DND-41 (cell line): ENCODE measurements at regions not wholly inside any gene's neighbourhood (a gene's known extent, or its start where the extent isn't known, plus 50 kb on each side); places are given as distances from the start of the nearest gene placed in this dataset.

Source experiments
- EZH2 ChIP-seq: IDR thresholded peaks from 3 replicates; pipeline ENCODE4 v1.6.1; 2012; ENCODE audit warnings: borderline replicate concordance, low read depth, mild to moderate bottlenecking, moderate library complexity, low read length, inconsistent platforms; ENCODE audit not compliant: severe bottlenecking
- TF ChIP-seq, protein P1 (sequence below): IDR thresholded peaks from 2 replicates; pipeline ENCODE4 v1.5.1; 2012; ENCODE audit warnings: borderline replicate concordance, low read length, moderate library complexity, mild to moderate bottlenecking; ENCODE audit not compliant: poor library complexity, severe bottlenecking; ENCODE audit errors: extremely low read depth

- TF ChIP-seq, protein P1, sequence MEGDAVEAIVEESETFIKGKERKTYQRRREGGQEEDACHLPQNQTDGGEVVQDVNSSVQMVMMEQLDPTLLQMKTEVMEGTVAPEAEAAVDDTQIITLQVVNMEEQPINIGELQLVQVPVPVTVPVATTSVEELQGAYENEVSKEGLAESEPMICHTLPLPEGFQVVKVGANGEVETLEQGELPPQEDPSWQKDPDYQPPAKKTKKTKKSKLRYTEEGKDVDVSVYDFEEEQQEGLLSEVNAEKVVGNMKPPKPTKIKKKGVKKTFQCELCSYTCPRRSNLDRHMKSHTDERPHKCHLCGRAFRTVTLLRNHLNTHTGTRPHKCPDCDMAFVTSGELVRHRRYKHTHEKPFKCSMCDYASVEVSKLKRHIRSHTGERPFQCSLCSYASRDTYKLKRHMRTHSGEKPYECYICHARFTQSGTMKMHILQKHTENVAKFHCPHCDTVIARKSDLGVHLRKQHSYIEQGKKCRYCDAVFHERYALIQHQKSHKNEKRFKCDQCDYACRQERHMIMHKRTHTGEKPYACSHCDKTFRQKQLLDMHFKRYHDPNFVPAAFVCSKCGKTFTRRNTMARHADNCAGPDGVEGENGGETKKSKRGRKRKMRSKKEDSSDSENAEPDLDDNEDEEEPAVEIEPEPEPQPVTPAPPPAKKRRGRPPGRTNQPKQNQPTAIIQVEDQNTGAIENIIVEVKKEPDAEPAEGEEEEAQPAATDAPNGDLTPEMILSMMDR: no peak
- no peak for TF ChIP-seq EZH2
Measured at GRCh38 chr13:110976785-110977184, 61.9 kb upstream of the ANKRD10 start.
